Activated gamma-delta T cell treated with anti-CD3 and anti-CD28 coated beads, Interleukin-2, amount 50 U/mL, for 16 hours (primary cell): ENCODE measurements at regions not wholly inside any gene's neighbourhood (a gene's known extent, or its start where the extent isn't known, plus 50 kb on each side); places are given as distances from the start of the nearest gene placed in this dataset.
"Not testable (repeated sequence)": the region's sequence is repeated elsewhere in the genome, so short reads cannot be mapped to it uniquely, and the experiment has no call there.

Experiments used
- DNase-seq: peaks from one replicate; pipeline ENCODE4 v3.0.0-alpha.2; 2020; ENCODE audit warnings: low read depth

DNA sequence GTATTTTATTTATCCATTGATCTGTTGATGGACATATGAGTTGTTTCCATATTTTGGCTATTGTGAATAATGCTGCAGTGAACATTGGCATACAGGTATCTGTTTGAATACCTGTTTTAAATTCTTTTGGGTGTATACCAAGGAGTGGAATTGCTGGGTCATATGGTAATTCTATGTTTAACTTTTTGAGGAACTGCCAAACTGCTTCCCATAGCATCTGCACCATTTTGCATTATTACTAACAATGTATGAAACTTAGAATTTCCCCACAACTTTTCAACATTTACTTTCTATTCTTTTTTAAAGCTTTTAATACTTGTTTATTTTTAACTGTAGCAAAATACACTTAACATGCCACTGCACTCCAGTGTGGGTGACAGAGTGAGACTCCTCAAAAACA lies 57.0 kb upstream of the MSN start:
- no peak for DNase-seq

DNA sequence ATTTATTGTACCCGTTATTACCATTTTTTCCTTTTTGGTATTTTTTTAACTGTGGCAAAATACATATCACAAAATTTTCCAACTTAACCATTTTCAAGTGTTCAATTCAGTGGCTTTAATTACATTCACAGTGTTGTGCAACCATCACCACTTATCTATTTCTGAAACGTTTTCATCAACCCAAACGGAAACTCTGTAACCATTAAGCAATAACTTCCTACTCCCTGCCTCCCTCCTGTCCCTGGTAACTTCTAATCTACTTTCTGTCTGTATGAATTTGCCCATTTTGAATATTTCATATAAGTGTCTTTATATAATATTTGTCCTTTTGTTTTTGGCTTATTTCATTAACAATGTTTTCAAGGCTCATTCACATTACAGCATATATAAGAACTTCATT lies 57.4 kb upstream of the MSN start:
- DNase-seq, result no peak

DNA sequence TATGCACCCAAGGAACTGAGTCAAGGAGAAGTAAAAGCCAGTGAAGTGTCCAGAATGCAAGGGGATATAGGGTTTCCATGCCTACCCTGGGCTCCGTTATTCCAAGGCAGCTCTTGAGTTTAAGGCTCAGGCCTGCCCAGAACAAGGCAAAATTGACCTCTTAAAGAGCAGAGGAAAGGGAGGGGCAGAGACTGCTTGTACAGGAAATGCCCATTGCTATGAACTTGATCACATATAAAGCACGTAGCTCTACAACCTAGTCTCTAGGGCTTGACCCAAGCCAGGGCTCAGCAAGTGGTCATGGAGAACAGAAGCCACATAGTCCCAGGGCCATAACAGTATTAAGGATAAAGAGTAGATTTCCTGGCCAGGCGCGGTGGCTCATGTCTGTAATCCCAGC lies 58.2 kb upstream of the MSN start:
- DNase-seq, result no peak

DNA sequence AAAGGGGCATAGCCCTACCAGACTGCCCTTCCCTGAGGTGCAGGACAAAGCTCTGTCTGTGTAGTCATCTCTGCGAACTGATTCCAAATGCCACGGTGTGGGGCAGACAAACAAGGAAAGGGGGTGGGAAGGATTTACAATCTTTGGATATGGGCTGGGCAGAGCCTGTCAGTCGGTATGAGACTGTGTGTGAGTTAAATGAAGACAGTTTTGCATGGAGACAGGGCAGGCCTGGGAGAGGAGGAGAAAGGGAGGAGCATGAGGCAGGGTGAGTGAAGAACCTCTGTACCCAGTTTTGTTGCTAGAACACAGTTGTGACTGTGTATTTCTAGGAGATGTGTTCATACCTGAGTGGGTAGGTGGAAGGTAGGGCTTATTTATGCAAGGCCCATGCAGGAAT lies 59.4 kb upstream of the MSN start:
- no peak for DNase-seq

DNA sequence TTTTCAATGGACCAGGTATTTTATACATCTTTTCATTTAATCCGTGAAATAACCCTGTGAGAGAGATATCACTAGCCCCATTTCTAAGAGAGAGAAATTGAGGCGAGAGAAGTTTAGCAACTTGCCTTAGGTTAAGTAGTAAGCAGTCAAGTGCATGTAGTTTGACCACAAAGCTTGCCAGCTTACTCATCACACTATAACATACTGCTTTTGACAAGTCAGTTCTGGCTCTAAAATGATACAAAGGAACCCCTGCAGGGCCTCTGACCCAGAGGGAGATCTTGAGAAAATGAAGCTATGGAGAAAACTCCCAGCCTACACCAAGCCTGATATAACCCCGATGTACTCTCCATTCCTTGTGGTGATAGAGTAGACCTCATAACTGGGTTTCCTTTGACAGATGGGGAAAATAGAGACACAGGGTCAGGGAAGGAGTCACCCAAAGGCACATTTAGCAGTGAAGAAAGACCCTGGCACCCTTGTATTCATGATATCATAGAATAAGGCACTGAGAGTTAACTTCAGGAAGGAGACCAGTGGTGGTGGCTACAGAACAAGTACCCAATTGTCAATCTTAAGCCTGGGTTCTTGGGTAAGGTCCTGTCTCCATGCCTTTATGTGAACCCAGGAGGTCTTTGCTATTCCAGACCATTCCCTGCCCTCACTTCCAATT lies 60.2 kb upstream of the MSN start:
- DNase-seq, result no peak

DNA sequence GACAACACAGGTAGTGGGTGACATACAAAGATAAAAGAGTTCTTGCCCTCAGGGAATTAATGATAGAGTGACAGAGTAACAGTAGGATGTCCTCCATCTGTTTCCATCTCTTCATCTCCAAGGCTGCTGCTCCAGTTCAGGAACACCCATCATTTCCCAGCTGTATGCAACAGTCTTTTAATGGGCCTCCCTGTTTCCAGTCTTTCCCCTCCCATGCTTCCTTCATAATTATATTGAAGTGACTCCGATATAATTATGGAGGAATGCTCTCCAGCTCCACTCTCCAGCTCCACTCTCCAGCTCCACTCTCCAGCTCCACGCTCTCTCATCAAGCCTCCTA lies 65.3 kb upstream of the MSN start:
- DNase-seq, result no peak

DNA sequence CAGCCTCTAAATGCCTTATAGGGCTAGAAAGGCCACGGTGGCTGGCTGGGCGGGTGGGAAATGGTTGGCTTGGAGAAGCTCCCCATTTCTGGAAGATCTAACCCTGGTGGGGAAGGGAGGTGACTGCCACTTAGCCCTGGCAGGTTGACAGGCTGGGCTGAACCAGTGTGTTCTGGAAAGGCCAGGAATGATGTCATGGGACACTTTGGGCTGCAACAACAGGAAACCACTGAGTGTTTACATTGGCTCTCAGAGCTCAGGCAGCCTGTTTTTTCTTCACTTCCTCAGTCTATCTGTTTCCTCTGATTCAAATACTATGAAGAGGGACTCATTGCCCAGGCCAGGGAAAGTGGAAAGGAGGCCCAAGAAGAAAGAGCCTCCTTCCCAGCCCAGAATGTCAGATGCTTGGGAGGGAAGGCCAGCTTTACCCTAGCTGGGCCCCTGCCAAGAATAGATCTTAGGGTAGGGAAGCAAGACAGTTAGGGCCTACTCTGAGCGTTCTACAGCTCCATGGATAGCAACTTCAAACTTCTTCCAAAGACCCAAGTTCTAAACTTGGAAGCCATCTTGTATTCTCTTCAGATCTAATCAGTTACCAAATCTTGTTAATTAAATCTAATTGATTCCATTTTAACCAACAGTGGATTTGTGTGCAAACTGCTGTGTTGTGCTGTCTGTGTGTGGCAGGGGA lies 65.8 kb upstream of the MSN start:
- no peak for DNase-seq

DNA sequence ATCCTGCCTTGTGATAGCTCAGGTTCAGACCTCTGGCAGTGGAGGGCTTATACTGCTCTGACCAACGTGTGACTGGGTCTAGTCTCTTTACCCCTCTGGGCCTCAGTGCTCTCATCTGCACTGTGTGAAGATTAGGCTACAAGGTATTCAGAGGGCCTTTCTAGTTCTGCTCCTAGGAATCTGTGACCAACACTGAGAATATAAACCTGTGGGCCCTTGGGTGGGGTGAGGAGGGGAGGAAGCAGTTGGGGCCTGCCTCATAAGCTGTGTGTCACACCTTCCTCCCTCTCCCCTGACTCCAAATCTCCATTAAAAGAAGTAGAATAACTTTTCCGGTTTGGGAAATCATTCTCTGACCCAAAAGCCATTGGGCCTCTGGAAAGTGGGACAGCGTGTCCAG lies 66.3 kb upstream of the MSN start:
- DNase-seq, result no peak

DNA sequence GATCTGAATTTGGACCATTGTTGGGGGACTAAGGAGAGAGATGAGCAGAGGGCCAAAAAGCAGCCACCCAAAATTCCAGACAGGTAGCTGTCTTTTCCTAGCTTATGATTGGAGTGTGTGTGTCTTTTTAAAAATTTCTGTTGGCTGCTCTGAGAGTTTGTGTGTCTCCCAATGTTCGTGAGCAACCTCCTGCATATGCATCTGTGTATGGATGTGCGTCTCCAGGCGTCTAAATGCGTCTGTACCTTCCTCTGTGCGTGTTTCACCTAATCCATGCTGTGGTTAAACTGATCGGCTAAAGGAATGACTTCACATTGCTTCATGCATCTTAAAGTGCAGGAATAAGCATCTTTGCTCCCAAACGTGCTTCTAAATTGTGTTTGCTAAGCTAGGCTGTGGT lies 65.5 kb upstream of the LAS1L start:
- no peak for DNase-seq

DNA sequence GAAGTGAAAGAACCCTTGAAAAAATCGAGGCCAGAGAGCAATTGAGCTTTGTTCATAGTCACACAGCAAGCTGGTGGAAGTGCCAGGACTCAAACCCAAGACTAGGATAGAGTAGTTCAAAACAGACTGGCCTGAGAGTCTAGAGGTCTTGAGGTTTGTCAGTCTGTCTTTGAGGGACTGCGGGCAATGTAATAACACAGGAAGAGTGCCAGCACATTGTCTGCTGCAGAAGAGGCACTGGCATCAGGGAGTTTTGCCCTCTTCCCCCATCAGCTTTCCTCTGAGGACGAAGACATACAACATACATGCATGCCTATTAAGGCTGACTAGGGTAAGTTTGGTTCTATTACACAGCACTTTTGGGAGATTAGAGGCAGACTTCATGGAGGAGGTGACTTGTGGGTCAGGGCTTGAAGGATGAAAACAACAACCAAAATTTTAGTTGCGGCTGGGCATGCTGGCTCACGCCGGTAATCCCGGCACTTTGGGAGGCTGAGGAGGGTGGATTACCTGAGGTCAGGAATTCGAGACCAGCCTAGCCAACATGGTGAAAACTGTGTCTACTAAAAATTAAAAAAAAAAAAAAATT lies 64.1 kb upstream of the LAS1L start:
- no peak for DNase-seq

DNA sequence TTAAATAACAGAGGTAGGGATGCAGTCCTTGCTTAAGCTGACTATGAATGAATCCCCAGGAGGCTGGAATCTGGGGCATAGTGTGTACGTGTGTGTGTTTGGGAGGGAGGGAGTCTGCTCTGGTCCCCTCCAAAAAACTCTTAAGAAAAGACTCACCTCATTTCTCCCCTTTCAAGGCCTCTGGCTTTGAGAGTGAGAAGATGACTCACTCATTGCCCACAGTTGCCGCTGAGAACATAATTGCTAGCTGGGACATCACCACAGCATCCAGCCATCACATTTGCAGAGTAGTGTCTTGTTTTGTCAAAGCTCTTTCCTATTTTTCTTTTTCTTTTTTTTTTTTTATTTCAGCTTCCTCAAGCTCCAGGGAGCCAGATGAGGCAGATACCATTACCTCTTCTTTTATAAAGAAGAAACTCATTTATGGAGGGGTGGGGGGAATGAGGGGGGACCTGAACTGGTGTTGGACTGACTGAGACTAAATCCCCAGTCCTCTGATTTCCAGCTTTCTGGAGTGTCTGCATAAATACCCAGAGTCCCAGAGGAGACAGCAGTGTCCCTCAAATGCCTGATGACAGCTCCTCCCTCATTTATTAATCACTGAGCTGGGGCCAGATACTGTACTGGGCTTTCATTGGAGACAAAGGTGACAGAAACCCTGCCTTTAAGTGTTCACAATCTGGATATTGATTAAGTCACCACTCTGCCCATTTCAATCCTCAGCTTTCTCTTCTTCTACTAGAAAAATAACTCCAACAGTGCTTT lies 61.9 kb upstream of the LAS1L start:
- DNase-seq, result peak; percentile 30

DNA sequence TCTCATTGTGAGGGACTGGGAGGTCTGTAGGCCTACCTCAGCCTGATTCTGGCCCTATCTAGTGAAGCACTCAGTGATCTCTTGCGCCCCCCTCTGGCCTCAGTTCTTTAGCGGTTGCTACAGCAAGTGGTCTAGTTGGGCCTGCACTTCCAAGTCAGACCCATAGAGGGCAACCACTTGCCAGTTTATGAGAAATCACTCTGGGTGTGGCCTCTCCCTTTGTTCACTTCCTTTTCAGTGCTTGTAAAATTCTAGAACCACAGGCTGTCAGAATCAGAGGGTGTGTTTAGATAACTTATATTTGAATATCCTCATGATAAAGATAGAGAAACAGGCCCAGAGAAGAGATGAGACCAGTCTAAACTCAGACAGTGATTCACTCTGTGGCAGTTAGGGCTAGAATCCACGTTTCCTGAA lies 60.9 kb upstream of the LAS1L start:
- peak; percentile 89 for DNase-seq

DNA sequence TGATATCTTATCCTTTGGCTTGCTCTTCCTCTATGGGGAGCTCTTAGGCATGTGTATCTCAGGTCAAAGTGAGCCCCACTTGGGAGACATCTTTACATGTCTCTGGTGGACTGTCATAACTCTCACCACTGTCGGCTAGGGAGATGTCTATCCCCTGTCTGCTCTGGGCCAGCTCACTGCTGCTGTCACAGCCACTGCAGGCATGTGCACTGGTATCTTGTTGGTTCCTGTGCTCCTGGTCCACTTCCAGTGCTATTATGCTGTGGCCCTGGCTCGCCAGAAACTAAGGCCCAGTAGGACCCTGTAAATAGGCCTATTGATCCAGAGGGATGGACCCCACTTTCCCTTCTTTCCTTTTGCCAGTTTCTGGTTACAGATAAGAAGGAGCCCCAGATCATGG lies 56.6 kb upstream of the LAS1L start:
- DNase-seq, result no peak

DNA sequence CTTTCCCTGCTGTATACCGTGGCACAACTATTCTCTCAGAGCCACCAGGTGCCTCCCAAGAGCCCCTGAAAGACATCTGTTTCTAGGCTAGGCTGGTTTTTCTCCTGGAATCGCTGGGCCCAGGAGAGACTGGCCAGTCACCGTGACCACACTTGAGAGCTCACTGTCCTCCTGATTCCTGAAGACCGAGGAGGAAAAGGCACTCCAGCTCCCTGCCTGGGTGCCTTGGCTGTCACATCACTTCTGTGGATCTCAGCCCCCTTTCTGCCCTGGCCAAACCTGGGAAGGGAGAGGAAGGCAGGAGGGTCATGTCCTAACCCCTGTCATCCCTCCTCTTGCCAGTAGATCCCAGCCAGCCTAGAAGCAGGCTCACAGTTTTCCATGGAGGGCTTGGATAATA lies 54.7 kb upstream of the LAS1L start:
- DNase-seq, result no peak

DNA sequence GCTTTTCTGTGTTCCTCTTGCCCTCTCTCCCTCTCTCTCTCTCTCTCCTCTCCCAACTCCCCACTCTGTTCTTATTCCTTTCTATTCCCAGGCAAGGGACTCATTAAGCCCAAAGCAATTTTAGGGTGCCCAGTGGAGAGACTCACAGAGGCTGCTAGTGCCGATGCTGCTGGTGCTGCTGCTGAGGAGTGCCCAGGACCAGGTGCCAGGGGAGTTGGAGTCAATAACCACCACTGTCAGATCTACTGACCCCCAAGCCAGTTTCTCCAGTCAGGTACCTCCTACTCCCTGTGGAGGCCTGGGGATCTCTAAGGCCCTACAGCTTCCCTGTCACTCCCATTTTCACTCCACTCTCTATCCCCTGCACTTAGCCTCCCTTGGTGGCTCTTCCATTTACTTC lies 54.2 kb upstream of the LAS1L start:
- no peak for DNase-seq

DNA sequence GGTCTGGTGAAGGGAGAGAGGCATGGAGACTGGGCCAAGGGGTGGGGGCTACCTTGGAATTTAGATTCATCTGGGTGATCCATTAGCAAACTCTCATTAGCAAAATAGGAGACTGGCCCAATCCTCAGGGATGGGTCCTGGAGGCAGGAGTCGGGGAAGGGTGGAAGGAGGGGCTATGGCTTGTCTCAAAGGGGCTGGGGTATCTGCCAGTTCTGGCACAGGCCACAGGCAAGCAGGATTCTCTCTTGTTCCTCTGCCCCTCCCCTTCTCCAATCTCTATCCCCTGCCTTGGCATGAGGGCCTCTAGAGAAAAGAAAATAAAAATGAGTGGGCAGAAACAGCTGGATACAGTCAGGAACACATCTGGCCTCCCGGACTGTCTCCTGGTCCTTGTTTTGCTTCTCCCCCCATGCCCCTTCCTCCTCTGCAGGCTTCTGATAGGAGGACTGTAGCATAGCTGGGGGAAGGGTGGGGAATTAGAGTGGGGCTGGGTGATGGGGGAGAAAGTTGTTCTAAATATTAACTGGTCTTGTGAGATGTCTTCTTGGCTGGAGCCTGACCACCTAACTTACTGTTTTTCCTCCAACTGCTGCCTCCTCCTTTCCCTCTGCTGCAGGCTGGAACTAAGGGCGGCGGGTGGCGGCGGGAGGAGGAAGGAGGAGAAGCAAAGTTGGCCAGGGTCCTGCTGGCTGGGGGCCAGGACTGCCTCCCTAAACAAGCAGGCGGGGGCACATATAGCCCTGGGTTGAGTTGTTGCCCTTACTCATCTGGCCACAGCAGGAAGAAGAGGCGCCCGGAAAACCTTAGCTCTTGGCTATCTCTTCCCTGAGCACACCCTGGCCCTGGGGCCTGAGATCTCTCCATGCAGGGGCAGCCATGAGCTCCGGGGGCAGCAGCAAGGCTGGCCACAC lies 53.3 kb upstream of the LAS1L start:
- DNase-seq, result no peak

DNA sequence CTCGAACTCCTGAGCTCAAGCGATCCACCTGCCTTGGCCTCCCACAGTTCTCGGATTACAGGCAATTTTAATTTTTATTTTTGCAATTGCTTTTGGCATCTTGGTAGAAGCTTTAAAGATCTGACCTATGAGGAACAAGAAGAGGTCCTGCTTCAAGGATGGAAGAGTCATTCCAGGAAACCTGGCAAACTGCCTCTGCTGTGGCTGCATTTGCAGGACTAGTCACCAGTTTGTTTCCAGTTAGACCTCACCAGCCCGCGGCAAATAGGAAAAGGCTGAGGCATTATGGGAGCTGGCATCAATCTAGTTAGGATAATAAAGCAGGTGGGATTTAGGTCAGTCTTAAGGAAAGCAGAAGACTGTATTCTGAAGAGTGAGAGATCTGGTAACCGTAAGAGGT lies 51.9 kb upstream of the LAS1L start:
- no peak for DNase-seq

DNA sequence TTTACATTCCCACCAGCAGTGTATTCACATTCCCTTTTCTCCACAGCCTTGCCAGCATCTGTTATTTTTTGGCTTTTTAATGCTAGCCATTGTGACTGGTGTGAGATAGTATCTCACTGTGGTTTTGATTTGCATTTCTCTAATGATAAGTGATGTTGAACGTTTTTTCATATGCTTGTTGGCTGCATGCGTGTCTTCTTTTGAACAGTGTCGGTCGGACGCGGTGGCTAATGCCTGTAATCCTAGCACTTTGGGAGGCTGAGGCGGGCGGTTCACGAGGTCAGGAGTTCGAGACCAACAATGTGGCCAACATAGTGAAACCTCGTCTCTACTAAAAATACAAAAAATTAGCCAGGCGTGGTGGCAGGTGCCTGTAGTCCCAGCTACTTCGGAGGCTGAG lies 50.6 kb upstream of the LAS1L start:
- not testable (repeated sequence) for DNase-seq
